OCI-LY1 (cell line): ENCODE measurements at regions not wholly inside any gene's neighbourhood (a gene's known extent, or its start where the extent isn't known, plus 50 kb on each side); places are given as distances from the start of the nearest gene placed in this dataset.

Source experiments
- H2AFZ ChIP-seq: fragments of 200-600 bp; sonication (generic), shearing (Covaris generic); 2 replicates; pipeline ENCODE4 v1.6.0; 2014; ENCODE audit warnings: antibody characterized with exemption, mild to moderate bottlenecking, low read length
- H3F3A ChIP-seq: fragments of 200-600 bp; sonication (generic), shearing (Covaris generic); 2 replicates; pipeline ENCODE4 v1.6.0; 2014; ENCODE audit warnings: mild to moderate bottlenecking, antibody characterized with exemption, low read length, moderate library complexity; ENCODE audit not compliant: insufficient read depth
- H3K27ac ChIP-seq: fragments of 200-600 bp; sonication (generic); 2 replicates; pipeline ENCODE4 v1.5.1; 2014; ENCODE audit warnings: low read length, mixed run types, mild to moderate bottlenecking, low read depth; ENCODE audit not compliant: poor library complexity, severe bottlenecking
- H3K27me3 ChIP-seq: fragments of 200-600 bp; sonication (generic); 2 replicates; pipeline ENCODE4 v1.6.0; 2014; ENCODE audit warnings: antibody characterized with exemption, mild to moderate bottlenecking, low read length, moderate library complexity; ENCODE audit not compliant: insufficient read depth
- H3K36me3 ChIP-seq: fragments of 200-600 bp; sonication (generic); 2 replicates; pipeline ENCODE4 v1.6.1; 2014; ENCODE audit warnings: mild to moderate bottlenecking, antibody characterized with exemption, low read length, moderate library complexity, mixed read lengths; ENCODE audit not compliant: insufficient read depth
- H3K4me1 ChIP-seq: fragments of 200-600 bp; sonication (generic); 2 replicates; pipeline ENCODE4 v1.5.1; 2014; ENCODE audit warnings: mild to moderate bottlenecking, low read length, moderate library complexity; ENCODE audit not compliant: insufficient read depth, severe bottlenecking
- H3K4me2 ChIP-seq: fragments of 200-600 bp; sonication (generic), shearing (Covaris generic); 2 replicates; pipeline ENCODE4 v1.6.1; 2014; ENCODE audit warnings: low read length
- H3K4me3 ChIP-seq: fragments of 200-600 bp; sonication (generic); 2 replicates; pipeline ENCODE4 v1.5.1; 2014; ENCODE audit warnings: low read length, low read depth, mild to moderate bottlenecking, mixed read lengths; ENCODE audit not compliant: poor library complexity, severe bottlenecking
- H3K79me2 ChIP-seq: fragments of 200-600 bp; shearing (Covaris generic); 2 replicates; pipeline ENCODE4 v1.6.1; 2016; ENCODE audit warnings: mixed run types, low read length, mixed read lengths; ENCODE audit not compliant: insufficient read depth
- H3K9ac ChIP-seq: fragments of 200-600 bp; sonication (generic), shearing (Covaris generic); 2 replicates; pipeline ENCODE4 v1.6.1; 2014; ENCODE audit warnings: mild to moderate bottlenecking, low read length, mixed read lengths
- H3K9me2 ChIP-seq: fragments of 200-600 bp; sonication (generic), shearing (Covaris generic); 2 replicates; pipeline ENCODE4 v1.6.1; 2014; ENCODE audit warnings: low read depth, mild to moderate bottlenecking, low read length, mixed read lengths
- H3K9me3 ChIP-seq: fragments of 200-600 bp; shearing (Covaris generic); 2 replicates; pipeline ENCODE4 v1.6.1; 2014; ENCODE audit warnings: low read length, mixed read lengths
- H4K20me1 ChIP-seq: fragments of 200-600 bp; sonication (generic), shearing (Covaris generic); 2 replicates; pipeline ENCODE4 v1.6.0; 2016; ENCODE audit warnings: mild to moderate bottlenecking, low read length; ENCODE audit not compliant: insufficient read depth
- EZH2 ChIP-seq: fragments of 200-600 bp; sonication (generic), shearing (Covaris generic); IDR thresholded peaks from 2 replicates; pipeline ENCODE4 v1.8.0; 2017; ENCODE audit warnings: borderline replicate concordance, mixed run types, mild to moderate bottlenecking, antibody characterized with exemption, low read length, moderate library complexity, mixed read lengths
- TF ChIP-seq, protein P1 (sequence below): fragments of 200-600 bp; sonication (generic), shearing (Covaris generic); IDR thresholded peaks from 2 replicates; pipeline ENCODE4 v1.5.1; 2017; ENCODE audit warnings: mild to moderate bottlenecking, antibody characterized with exemption, low read length, moderate library complexity, mixed read lengths

- Histone ChIP-seq H3K79me2 (no peaks in the 10 kb centered on the region), H4K20me1 (no peaks in the 10 kb centered on the region), H3K36me3 (no peaks in the 10 kb centered on the region), H2AFZ (no peak overlapping the region), H3K27ac (no peak overlapping the region), H3K27me3 (no peaks in the 10 kb centered on the region), H3K9me3 (no peaks in the 10 kb centered on the region), H3K4me2 (no peak overlapping the region), H3K9me2 (no peaks in the 10 kb centered on the region), H3K4me3 (no peak overlapping the region), H3F3A (no peaks in the 10 kb centered on the region), H3K9ac (no peak overlapping the region), H3K4me1 (no peaks in the 10 kb centered on the region)
- TF ChIP-seq EZH2 = no peak
- TF ChIP-seq, protein P1, sequence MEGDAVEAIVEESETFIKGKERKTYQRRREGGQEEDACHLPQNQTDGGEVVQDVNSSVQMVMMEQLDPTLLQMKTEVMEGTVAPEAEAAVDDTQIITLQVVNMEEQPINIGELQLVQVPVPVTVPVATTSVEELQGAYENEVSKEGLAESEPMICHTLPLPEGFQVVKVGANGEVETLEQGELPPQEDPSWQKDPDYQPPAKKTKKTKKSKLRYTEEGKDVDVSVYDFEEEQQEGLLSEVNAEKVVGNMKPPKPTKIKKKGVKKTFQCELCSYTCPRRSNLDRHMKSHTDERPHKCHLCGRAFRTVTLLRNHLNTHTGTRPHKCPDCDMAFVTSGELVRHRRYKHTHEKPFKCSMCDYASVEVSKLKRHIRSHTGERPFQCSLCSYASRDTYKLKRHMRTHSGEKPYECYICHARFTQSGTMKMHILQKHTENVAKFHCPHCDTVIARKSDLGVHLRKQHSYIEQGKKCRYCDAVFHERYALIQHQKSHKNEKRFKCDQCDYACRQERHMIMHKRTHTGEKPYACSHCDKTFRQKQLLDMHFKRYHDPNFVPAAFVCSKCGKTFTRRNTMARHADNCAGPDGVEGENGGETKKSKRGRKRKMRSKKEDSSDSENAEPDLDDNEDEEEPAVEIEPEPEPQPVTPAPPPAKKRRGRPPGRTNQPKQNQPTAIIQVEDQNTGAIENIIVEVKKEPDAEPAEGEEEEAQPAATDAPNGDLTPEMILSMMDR = no peak
Measured at GRCh38 chr19:27652796-27653195, 1560.2 kb downstream of the UQCRFS1 start.

GRCh38 chr19:27652281-27652680, 1560.7 kb downstream of the UQCRFS1 start:
- Histone ChIP-seq H4K20me1 (no peaks in the 10 kb centered on the region), H3K9ac (no peak overlapping the region), H3K4me1 (no peaks in the 10 kb centered on the region), H3K36me3 (no peaks in the 10 kb centered on the region), H3K27ac (no peak overlapping the region), H2AFZ (no peak overlapping the region), H3K4me2 (no peak overlapping the region), H3K79me2 (no peaks in the 10 kb centered on the region), H3K27me3 (no peaks in the 10 kb centered on the region), H3K9me2 (no peaks in the 10 kb centered on the region), H3K9me3 (no peaks in the 10 kb centered on the region), H3K4me3 (no peak overlapping the region), H3F3A (no peaks in the 10 kb centered on the region)
- TF ChIP-seq, protein P1 = no peak
- TF ChIP-seq EZH2 = no peak

DNA sequence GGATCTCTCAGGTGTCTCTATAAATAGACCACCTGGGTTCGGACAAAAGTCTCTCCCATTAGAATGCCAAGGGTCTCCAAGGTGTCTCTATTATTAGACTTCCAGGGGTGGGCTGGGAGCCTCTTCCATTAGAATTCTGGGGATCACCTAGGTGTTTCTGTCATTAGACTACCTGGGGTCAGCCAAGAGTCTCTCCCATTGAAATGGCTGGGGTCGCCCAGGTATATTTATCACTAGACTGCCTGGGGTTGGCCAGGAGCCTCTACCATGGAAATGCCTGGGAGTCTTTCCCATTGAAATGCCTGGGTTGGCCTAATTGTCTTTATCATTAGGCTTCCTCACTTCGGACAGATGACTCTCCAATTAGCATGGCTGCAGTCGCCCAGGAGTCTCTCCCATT, 1565.5 kb downstream of the UQCRFS1 start:
- Histone ChIP-seq H3K27me3 (no peaks in the 10 kb centered on the region), H2AFZ (no peak overlapping the region), H3K79me2 (no peaks in the 10 kb centered on the region), H3K9me2 (no peaks in the 10 kb centered on the region), H3K4me2 (no peak overlapping the region), H3K27ac (no peak overlapping the region), H4K20me1 (no peaks in the 10 kb centered on the region), H3K4me1 (no peaks in the 10 kb centered on the region), H3K4me3 (no peak overlapping the region), H3K9me3 (no peaks in the 10 kb centered on the region), H3K9ac (no peak overlapping the region), H3F3A (no peaks in the 10 kb centered on the region), H3K36me3 (no peaks in the 10 kb centered on the region)
- TF ChIP-seq, protein P1 = no peak
- no peak for TF ChIP-seq EZH2
